Left ventricle myocardium inferior (tissue), 1 donor: ENCODE measurements at regions not wholly inside any gene's neighbourhood (a gene's known extent, or its start where the extent isn't known, plus 50 kb on each side); places are given as distances from the start of the nearest gene placed in this dataset.

Experiments used
- DNase-seq: peaks from one replicate; pipeline ENCODE4 v3.0.0-alpha.2; 2020
- H3K27ac ChIP-seq: fragments of 200-600 bp; replicated peaks from 2 replicates; pipeline ENCODE4 v1.8.0; 2021
- H3K27me3 ChIP-seq: fragments of 200-600 bp; 2 replicates; pipeline ENCODE4 v1.8.0; 2021; ENCODE audit warnings: low read depth
- H3K36me3 ChIP-seq: fragments of 200-600 bp; 2 replicates; pipeline ENCODE4 v1.8.0; 2021
- H3K4me1 ChIP-seq: fragments of 200-600 bp; 2 replicates; pipeline ENCODE4 v1.8.0; 2021
- H3K4me3 ChIP-seq: fragments of 200-600 bp; 2 replicates; pipeline ENCODE4 v1.8.0; 2021; ENCODE audit warnings: mild to moderate bottlenecking, moderate library complexity
- H3K9me3 ChIP-seq: fragments of 200-600 bp; replicated peaks from 2 replicates; pipeline ENCODE4 v1.8.0; 2021
- CTCF ChIP-seq: fragments of 200-600 bp; IDR thresholded peaks from 2 replicates; pipeline ENCODE4 v1.8.0; 2021; ENCODE audit warnings: antibody characterized with exemption, mild to moderate bottlenecking, borderline replicate concordance
- intact Hi-C: fragments of 100-400 bp; cut with micrococcal nuclease; formaldehyde crosslinking; loops from one replicate; pipeline ENCODE4 v1.11.0; 2022
- donor health status: DM: no; HTN: yes; CAD: no; lungs with severe emphysema.

- TF ChIP-seq CTCF, result no peak
- Histone ChIP-seq H3K36me3 (no peaks in the 10 kb centered on the region), H3K27ac (no peak overlapping the region), H3K9me3 (peaks cover 5% of the 10 kb centered on the region), H3K4me1 (no peaks in the 10 kb centered on the region), H3K27me3 (no peaks in the 10 kb centered on the region), H3K4me3 (no peak overlapping the region)
- intact Hi-C loops, result no loop called here
- DNase-seq, result no peak
Measured at GRCh38 chr5:92086059-92086811, 703.1 kb upstream of the ARRDC3 start.

- intact Hi-C loops, result no loop called here
- peaks cover 3% of the 10 kb centered on the region for H3K9me3 ChIP-seq
- no peak for DNase-seq
- H3K27me3 ChIP-seq, result no peaks in the 10 kb centered on the region
- no peaks in the 10 kb centered on the region for H3K4me1 ChIP-seq
- no peak overlapping the region for H3K4me3 ChIP-seq
- H3K36me3 ChIP-seq, result no peaks in the 10 kb centered on the region
- TF ChIP-seq CTCF, result no peak
- no peak overlapping the region for H3K27ac ChIP-seq
Measured at GRCh38 chr5:92081958-92082712, 699.0 kb upstream of the ARRDC3 start.

GRCh38 chr5:92070786-92071185 lies 687.7 kb upstream of the ARRDC3 start:
- Histone ChIP-seq H3K27ac (no peak overlapping the region), H3K4me3 (no peak overlapping the region), H3K36me3 (no peaks in the 10 kb centered on the region), H3K27me3 (no peaks in the 10 kb centered on the region), H3K9me3 (no peaks in the 10 kb centered on the region), H3K4me1 (no peaks in the 10 kb centered on the region)
- no peak for DNase-seq
- intact Hi-C loops, result no loop called here
- no peak for TF ChIP-seq CTCF

GRCh38 chr5:92064993-92065392 lies 681.9 kb upstream of the ARRDC3 start:
- intact Hi-C loops, result no loop called here
- H3K4me1 ChIP-seq, result no peaks in the 10 kb centered on the region
- no peak overlapping the region for H3K4me3 ChIP-seq
- TF ChIP-seq CTCF, result no peak
- H3K27me3 ChIP-seq, result no peaks in the 10 kb centered on the region
- H3K27ac ChIP-seq, result no peak overlapping the region
- H3K9me3 ChIP-seq, result peaks cover 4% of the 10 kb centered on the region
- no peak for DNase-seq
- H3K36me3 ChIP-seq, result no peaks in the 10 kb centered on the region

- H3K9me3 ChIP-seq, result peaks cover 24% of the 10 kb centered on the region
- no peak overlapping the region for H3K27ac ChIP-seq
- no peaks in the 10 kb centered on the region for H3K36me3 ChIP-seq
- no peak overlapping the region for H3K4me3 ChIP-seq
- TF ChIP-seq CTCF, result no peak
- H3K27me3 ChIP-seq, result no peaks in the 10 kb centered on the region
- no peaks in the 10 kb centered on the region for H3K4me1 ChIP-seq
- intact Hi-C loops, result no loop called here
- no peak for DNase-seq
Measured at GRCh38 chr5:92051741-92052140, 668.6 kb upstream of the ARRDC3 start.
